ENCODE measurements at regions not wholly inside any gene's neighbourhood (a gene's known extent, or its start where the extent isn't known, plus 50 kb on each side); places are given as distances from the start of the nearest gene placed in this dataset.

- H3K4me3 Mint-ChIP-seq: peak overlapping the region; percentile 85; the same call in 1 of the 2 replicates
- TF ChIP-seq CTCF (IDR thresholded peaks at IDR 0.05): no peak
- H3K36me3 Mint-ChIP-seq (ENCODE audit: low read depth): no peaks in the 10 kb centered on the region
- peaks cover 11% of the 10 kb centered on the region for H3K4me1 Mint-ChIP-seq (ENCODE audit: low read depth)
- H3K27ac Mint-ChIP-seq: peak overlapping the region; percentile 56; the same call in 1 of the 2 replicates
- H3K27me3 Mint-ChIP-seq (ENCODE audit: insufficient read depth): no peaks in the 10 kb centered on the region
- DNase-seq: no peak
- H3K9me3 Mint-ChIP-seq: peaks cover 7% of the 10 kb centered on the region
These were observed 1110.2 kb downstream of the TAF11L14 start for GRCh38 chr5:18744441-18744840.

GRCh38 chr5:18745042-18745987, 1111.1 kb downstream of the TAF11L14 start:
- Mint-ChIP-seq H3K27me3 (ENCODE audit: insufficient read depth) (no peaks in the 10 kb centered on the region), H3K9me3 (peaks cover 13% of the 10 kb centered on the region), H3K36me3 (ENCODE audit: low read depth) (no peaks in the 10 kb centered on the region), H3K27ac (peak overlapping the region; percentile 70; the same call in 1 of the 2 replicates), H3K4me1 (ENCODE audit: low read depth) (peaks cover 11% of the 10 kb centered on the region), H3K4me3 (peak overlapping the region; percentile 85)
- DNase-seq: no peak
- no peak for TF ChIP-seq CTCF (IDR thresholded peaks at IDR 0.05)

GRCh38 chr5:18745988-18746615, 1111.8 kb downstream of the TAF11L14 start:
- Mint-ChIP-seq H3K9me3 (peaks cover 13% of the 10 kb centered on the region), H3K4me3 (peak overlapping the region; percentile 85), H3K36me3 (ENCODE audit: low read depth) (no peaks in the 10 kb centered on the region), H3K27ac (peak overlapping the region; percentile 70; the same call in 1 of the 2 replicates), H3K27me3 (ENCODE audit: insufficient read depth) (no peaks in the 10 kb centered on the region), H3K4me1 (ENCODE audit: low read depth) (peaks cover 11% of the 10 kb centered on the region)
- no peak for TF ChIP-seq CTCF (IDR thresholded peaks at IDR 0.05)
- no peak for DNase-seq

- Mint-ChIP-seq H3K4me1 (ENCODE audit: low read depth) (peaks cover 11% of the 10 kb centered on the region), H3K9me3 (peaks cover 18% of the 10 kb centered on the region), H3K27ac (no peak overlapping the region), H3K27me3 (ENCODE audit: insufficient read depth) (no peaks in the 10 kb centered on the region), H3K4me3 (no peak overlapping the region), H3K36me3 (ENCODE audit: low read depth) (no peaks in the 10 kb centered on the region; the same call in 1 of the 2 replicates)
- TF ChIP-seq CTCF (IDR thresholded peaks at IDR 0.05): no peak
- DNase-seq: no peak
These were observed 1115.5 kb downstream of the TAF11L14 start for GRCh38 chr5:18749763-18750162.

- Mint-ChIP-seq H3K4me1 (ENCODE audit: low read depth) (no peaks in the 10 kb centered on the region), H3K27ac (no peak overlapping the region), H3K4me3 (no peak overlapping the region), H3K9me3 (peaks cover 16% of the 10 kb centered on the region), H3K36me3 (ENCODE audit: low read depth) (no peaks in the 10 kb centered on the region; the same call in 1 of the 2 replicates), H3K27me3 (ENCODE audit: insufficient read depth) (no peaks in the 10 kb centered on the region)
- no peak for TF ChIP-seq CTCF (IDR thresholded peaks at IDR 0.05)
- DNase-seq: no peak
These were observed 1118.1 kb downstream of the TAF11L14 start for GRCh38 chr5:18752317-18752716.
